ENCODE measurements at regions not wholly inside any gene's neighbourhood (a gene's known extent, or its start where the extent isn't known, plus 50 kb on each side); places are given as distances from the start of the nearest gene placed in this dataset.

DNA sequence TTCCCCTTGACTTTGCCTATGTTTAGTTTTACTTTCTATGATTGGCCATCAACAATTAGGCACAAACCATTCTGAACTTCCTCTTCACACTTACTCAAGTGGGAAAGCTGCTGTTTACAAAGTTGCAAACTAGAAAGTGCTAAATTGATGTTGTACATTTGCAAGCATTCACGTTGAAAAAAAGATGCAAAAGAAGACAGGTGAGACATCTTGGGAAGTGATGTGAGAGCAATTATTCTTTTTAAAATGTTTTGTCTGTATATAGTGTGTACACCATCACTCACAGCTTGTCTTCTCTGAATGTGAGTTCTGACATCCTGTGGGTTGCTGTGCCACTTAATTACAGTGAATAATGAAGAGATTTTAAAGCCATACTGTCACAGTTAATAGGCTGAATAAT, 874.1 kb upstream of the LRATD1 start:
- TF ChIP-seq, protein P1, sequence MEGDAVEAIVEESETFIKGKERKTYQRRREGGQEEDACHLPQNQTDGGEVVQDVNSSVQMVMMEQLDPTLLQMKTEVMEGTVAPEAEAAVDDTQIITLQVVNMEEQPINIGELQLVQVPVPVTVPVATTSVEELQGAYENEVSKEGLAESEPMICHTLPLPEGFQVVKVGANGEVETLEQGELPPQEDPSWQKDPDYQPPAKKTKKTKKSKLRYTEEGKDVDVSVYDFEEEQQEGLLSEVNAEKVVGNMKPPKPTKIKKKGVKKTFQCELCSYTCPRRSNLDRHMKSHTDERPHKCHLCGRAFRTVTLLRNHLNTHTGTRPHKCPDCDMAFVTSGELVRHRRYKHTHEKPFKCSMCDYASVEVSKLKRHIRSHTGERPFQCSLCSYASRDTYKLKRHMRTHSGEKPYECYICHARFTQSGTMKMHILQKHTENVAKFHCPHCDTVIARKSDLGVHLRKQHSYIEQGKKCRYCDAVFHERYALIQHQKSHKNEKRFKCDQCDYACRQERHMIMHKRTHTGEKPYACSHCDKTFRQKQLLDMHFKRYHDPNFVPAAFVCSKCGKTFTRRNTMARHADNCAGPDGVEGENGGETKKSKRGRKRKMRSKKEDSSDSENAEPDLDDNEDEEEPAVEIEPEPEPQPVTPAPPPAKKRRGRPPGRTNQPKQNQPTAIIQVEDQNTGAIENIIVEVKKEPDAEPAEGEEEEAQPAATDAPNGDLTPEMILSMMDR (IDR thresholded peaks at IDR 0.05), result no peak
- no peak for TF ChIP-seq POLR2A (IDR thresholded peaks at IDR 0.05)

Measured in testis (tissue), 2 donors.